Activated naive CD4-positive, alpha-beta T cell treated with anti-CD3 and anti-CD28 coated beads, Interleukin-2, amount 50 U/mL, for 24 hours (primary cell): ENCODE measurements at regions not wholly inside any gene's neighbourhood (a gene's known extent, or its start where the extent isn't known, plus 50 kb on each side); places are given as distances from the start of the nearest gene placed in this dataset.
"Not testable (repeated sequence)": the region's sequence is repeated elsewhere in the genome, so short reads cannot be mapped to it uniquely, and the experiment has no call there.

Source experiments
- H3K27ac Mint-ChIP-seq: one replicate; pipeline ENCODE4 v1.8.0; 2021; ENCODE audit warnings: mild to moderate bottlenecking, mixed read lengths
- H3K27me3 Mint-ChIP-seq: one replicate; pipeline ENCODE4 v1.8.0; 2021; ENCODE audit warnings: mixed read lengths
- H3K36me3 Mint-ChIP-seq: one replicate; pipeline ENCODE4 v1.8.0; 2021; ENCODE audit warnings: mixed read lengths
- H3K4me1 Mint-ChIP-seq: one replicate; pipeline ENCODE4 v1.8.0; 2021; ENCODE audit warnings: mixed read lengths
- H3K4me3 Mint-ChIP-seq: one replicate; pipeline ENCODE4 v1.8.0; 2021; ENCODE audit warnings: mild to moderate bottlenecking, mixed read lengths
- H3K9me3 Mint-ChIP-seq: one replicate; pipeline ENCODE4 v1.8.0; 2021; ENCODE audit warnings: mixed read lengths

- no peak overlapping the region for H3K4me3 Mint-ChIP-seq
- no peaks in the 10 kb centered on the region for H3K27me3 Mint-ChIP-seq
- no peaks in the 10 kb centered on the region for H3K4me1 Mint-ChIP-seq
- no peaks in the 10 kb centered on the region for H3K9me3 Mint-ChIP-seq
- no peak overlapping the region for H3K27ac Mint-ChIP-seq
- no peaks in the 10 kb centered on the region for H3K36me3 Mint-ChIP-seq
These were observed 534.7 kb downstream of the CDH10 start for GRCh38 chr5:24110004-24110615.

GRCh38 chr5:24112420-24112819 lies 532.4 kb downstream of the CDH10 start:
- H3K36me3 Mint-ChIP-seq = no peaks in the 10 kb centered on the region
- no peaks in the 10 kb centered on the region for H3K27me3 Mint-ChIP-seq
- H3K27ac Mint-ChIP-seq = no peak overlapping the region
- no peaks in the 10 kb centered on the region for H3K4me1 Mint-ChIP-seq
- no peak overlapping the region for H3K4me3 Mint-ChIP-seq
- H3K9me3 Mint-ChIP-seq = peaks cover 10% of the 10 kb centered on the region

- Mint-ChIP-seq H3K9me3 (peaks cover 21% of the 10 kb centered on the region), H3K4me3 (no peak overlapping the region), H3K36me3 (no peaks in the 10 kb centered on the region), H3K27me3 (no peaks in the 10 kb centered on the region), H3K27ac (no peak overlapping the region), H3K4me1 (no peaks in the 10 kb centered on the region)
These were observed 526.4 kb downstream of the CDH10 start for GRCh38 chr5:24118351-24118750.

GRCh38 chr5:24135536-24135935 lies 509.2 kb downstream of the CDH10 start:
- no peak overlapping the region for H3K27ac Mint-ChIP-seq
- H3K9me3 Mint-ChIP-seq = peaks cover 5% of the 10 kb centered on the region
- no peak overlapping the region for H3K4me3 Mint-ChIP-seq
- no peaks in the 10 kb centered on the region for H3K4me1 Mint-ChIP-seq
- no peaks in the 10 kb centered on the region for H3K36me3 Mint-ChIP-seq
- H3K27me3 Mint-ChIP-seq = no peaks in the 10 kb centered on the region

DNA sequence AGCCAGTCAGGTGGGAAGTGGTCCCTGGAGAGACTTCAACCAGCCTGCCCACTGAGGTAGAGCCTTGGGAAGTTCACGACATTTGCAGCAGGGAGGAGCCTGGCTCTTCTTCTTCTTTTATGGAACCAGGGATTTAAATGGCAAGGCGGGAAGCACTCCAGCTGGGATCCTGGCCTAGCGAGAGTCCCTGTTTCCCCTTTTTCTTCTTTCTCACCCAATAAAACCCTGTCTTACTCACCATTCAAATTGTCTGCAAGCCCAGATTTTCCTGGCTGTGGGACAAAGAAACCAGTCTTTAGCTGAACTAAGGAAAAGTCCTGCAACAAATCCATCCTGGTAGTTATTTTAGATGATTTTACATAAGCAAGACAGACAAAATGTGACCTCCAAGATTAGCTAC lies 503.7 kb downstream of the CDH10 start:
- H3K27me3 Mint-ChIP-seq = no peaks in the 10 kb centered on the region
- H3K4me1 Mint-ChIP-seq = no peaks in the 10 kb centered on the region
- H3K27ac Mint-ChIP-seq = no peak overlapping the region
- no peaks in the 10 kb centered on the region for H3K9me3 Mint-ChIP-seq
- H3K4me3 Mint-ChIP-seq = no peak overlapping the region
- H3K36me3 Mint-ChIP-seq = no peaks in the 10 kb centered on the region

DNA sequence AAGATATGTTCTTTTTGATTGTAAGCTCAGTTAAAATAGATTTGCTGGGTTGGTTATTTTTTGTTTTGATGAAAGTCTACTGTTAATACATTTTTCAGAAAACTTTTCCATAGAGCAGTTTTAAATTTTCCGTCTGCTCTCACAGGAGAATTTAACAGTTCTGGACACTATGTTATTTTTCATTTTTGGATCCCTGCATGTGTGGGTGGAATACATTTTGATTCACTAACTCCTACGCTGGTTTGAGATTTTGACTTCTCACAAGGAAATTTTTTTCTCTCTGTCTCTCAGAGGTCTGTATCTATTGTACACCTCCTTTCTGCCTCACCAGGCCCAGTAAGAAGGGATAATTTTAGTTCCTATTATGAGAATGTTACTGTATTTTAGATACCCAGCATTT lies 502.4 kb downstream of the CDH10 start:
- no peaks in the 10 kb centered on the region for H3K9me3 Mint-ChIP-seq
- H3K36me3 Mint-ChIP-seq = no peaks in the 10 kb centered on the region
- H3K27ac Mint-ChIP-seq = no peak overlapping the region
- no peaks in the 10 kb centered on the region for H3K4me1 Mint-ChIP-seq
- H3K4me3 Mint-ChIP-seq = no peak overlapping the region
- H3K27me3 Mint-ChIP-seq = no peaks in the 10 kb centered on the region

DNA sequence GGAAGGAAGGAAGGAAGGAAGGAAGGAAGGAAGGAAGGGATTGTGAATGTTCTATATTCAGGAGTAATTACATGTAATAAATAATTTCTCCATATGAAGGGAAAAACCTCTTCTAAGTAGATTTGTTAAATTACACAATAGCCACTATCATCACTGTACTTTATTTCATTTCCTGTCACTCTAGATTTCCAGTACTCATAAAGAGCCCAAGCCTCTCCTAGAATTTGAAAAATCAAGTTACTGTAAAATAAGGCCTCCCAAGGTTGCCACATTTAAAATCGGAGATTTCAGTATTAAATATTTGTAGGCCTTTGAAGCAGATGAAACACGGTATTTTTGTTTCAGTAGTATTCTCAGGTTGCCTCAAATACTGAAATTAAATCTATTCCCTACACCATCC lies 499.0 kb downstream of the CDH10 start:
- Mint-ChIP-seq H3K27ac (no peak overlapping the region), H3K9me3 (no peaks in the 10 kb centered on the region), H3K27me3 (no peaks in the 10 kb centered on the region), H3K36me3 (no peaks in the 10 kb centered on the region), H3K4me1 (no peaks in the 10 kb centered on the region), H3K4me3 (no peak overlapping the region)

DNA sequence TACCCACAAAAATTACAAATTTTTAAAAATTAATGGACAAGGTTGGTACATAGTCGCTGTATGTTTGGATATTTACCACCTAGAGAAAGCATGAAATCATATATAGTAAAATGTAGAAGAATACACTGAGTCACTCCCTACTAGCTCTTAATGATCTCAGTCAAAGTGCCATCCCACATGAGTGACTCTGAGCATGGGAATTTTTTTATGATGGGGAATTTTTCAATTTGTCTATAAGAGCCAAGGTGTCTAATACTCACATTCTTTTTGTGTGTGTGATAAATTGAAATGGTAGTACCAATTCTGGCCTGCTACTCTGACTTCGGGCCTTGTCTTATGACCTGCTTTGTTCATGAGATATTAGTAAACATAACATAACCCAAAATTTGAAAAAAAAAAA lies 483.2 kb downstream of the CDH10 start:
- Mint-ChIP-seq H3K36me3 (no peaks in the 10 kb centered on the region), H3K27me3 (no peaks in the 10 kb centered on the region), H3K27ac (no peak overlapping the region), H3K9me3 (peaks cover 11% of the 10 kb centered on the region), H3K4me3 (no peak overlapping the region), H3K4me1 (no peaks in the 10 kb centered on the region)

DNA sequence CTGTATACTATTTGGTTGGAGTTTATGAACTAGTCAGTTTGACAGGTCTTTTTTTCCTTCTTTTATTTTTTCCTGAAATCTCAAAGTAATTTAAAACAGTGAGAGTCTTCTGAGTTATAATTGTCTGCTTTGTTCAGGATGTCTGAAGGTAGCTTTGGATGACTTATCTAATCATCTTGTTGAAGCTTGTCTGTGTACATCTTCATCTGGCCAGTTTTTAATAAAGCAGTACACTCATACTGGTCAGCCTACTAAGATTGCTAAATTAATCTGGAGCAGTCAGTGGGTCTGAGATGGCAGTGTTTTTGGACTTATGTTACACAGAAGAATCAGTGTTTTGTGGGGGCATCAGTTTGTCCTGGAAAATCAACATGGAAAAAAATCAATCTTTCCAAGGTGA lies 482.4 kb downstream of the CDH10 start:
- Mint-ChIP-seq H3K27me3 (no peaks in the 10 kb centered on the region), H3K9me3 (peaks cover 3% of the 10 kb centered on the region), H3K4me1 (no peaks in the 10 kb centered on the region), H3K27ac (no peak overlapping the region), H3K4me3 (no peak overlapping the region), H3K36me3 (no peaks in the 10 kb centered on the region)

DNA sequence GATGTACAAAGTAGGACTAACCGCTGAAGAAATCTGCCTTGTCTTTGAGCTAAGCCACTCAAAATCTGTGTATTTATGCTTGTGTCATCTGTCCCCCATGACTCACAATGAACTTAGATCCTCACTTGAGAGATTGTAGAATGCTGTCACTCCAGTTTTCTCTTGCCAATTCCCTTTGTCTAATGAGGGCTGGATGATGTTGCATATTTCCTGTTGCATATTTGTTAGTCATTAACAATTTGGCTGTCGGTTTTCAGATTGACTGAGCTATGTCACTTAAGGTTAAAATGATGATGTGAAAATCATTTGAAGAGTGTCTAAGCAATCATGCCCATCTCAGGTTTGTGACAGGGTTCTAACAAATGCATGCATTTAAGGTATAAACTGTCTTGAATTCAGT lies 481.7 kb downstream of the CDH10 start:
- no peak overlapping the region for H3K4me3 Mint-ChIP-seq
- H3K9me3 Mint-ChIP-seq = peaks cover 8% of the 10 kb centered on the region
- H3K27ac Mint-ChIP-seq = no peak overlapping the region
- no peaks in the 10 kb centered on the region for H3K27me3 Mint-ChIP-seq
- no peaks in the 10 kb centered on the region for H3K4me1 Mint-ChIP-seq
- no peaks in the 10 kb centered on the region for H3K36me3 Mint-ChIP-seq

DNA sequence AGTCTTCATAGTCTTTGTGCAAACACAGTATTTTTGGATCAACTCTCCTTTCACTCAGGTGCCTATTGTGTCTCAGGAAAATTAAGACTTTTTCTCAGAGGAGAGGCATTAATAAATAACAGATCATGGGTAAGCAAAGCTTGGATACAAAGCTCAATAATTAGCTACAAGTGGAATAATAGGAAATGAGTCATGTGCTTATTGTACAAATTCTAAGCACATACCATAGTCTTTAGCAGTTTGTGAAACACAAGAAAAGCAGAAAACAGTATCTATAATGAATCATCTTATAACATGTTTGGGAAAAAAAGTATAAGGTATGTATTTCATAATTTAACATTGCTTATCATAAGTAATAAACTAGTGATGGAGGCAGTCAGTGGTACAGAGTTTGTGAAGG lies 477.0 kb downstream of the CDH10 start:
- Mint-ChIP-seq H3K4me3 (no peak overlapping the region), H3K4me1 (no peaks in the 10 kb centered on the region), H3K27ac (peak overlapping the region; percentile 46), H3K9me3 (peaks cover 15% of the 10 kb centered on the region), H3K27me3 (no peaks in the 10 kb centered on the region), H3K36me3 (no peaks in the 10 kb centered on the region)

GRCh38 chr5:24170026-24170425 lies 474.8 kb downstream of the CDH10 start:
- no peak overlapping the region for H3K27ac Mint-ChIP-seq

DNA sequence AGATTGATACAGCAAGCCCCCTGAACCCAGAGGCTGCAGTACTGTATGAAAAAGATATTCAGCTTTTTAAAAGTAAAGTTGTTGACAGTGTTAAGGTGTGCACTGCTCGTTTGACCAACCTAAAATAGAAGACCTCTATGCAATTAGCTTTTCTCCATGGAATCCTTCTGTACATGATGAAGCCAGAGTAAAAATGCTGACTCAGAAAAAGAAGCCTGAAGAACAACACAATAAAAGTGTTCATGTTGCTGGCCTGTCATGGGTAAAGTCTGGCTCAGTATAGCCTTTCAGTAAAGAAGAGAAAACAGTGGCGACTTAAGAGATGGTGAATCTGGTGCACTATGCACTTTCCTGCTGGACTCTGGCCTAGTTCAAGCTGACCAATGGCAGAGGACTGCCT lies 473.8 kb downstream of the CDH10 start:
- H3K36me3 Mint-ChIP-seq = not testable (repeated sequence)

More at GRCh38 chr5:24170026-24170425, 474.8 kb downstream of the CDH10 start:
- Mint-ChIP-seq H3K27me3 (no peaks in the 10 kb centered on the region), H3K9me3 (peaks cover 15% of the 10 kb centered on the region), H3K4me1 (no peaks in the 10 kb centered on the region), H3K36me3 (no peaks in the 10 kb centered on the region), H3K4me3 (no peak overlapping the region)

DNA sequence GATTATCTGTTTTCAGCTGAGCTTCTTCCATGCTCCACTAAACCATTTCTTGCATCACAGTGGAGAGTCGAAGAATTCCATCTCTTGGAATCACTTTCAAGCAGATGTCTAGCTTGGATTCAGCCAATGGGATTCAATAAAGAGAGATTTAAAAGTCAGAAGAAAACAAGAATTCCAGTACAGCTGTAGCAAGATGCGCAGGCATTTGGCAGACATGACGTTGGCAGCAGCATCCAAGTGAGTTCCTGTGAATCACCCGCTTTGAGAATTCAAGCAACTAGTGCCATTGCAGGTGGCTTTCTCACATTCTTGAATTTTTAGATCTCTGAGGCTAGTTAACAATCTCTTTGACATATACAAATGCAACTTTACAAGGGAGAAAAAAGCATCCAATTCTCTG lies 467.0 kb downstream of the CDH10 start:
- Mint-ChIP-seq H3K27me3 (no peaks in the 10 kb centered on the region), H3K4me1 (no peaks in the 10 kb centered on the region), H3K9me3 (peaks cover 5% of the 10 kb centered on the region), H3K27ac (no peak overlapping the region), H3K36me3 (no peaks in the 10 kb centered on the region), H3K4me3 (no peak overlapping the region)

More for the DNA sequence above, 473.8 kb downstream of the CDH10 start:
- not testable (repeated sequence) for H3K4me1 Mint-ChIP-seq, H3K27me3 Mint-ChIP-seq, H3K27ac Mint-ChIP-seq, H3K4me3 Mint-ChIP-seq
- H3K9me3 Mint-ChIP-seq = peaks cover 15% of the 10 kb centered on the region

DNA sequence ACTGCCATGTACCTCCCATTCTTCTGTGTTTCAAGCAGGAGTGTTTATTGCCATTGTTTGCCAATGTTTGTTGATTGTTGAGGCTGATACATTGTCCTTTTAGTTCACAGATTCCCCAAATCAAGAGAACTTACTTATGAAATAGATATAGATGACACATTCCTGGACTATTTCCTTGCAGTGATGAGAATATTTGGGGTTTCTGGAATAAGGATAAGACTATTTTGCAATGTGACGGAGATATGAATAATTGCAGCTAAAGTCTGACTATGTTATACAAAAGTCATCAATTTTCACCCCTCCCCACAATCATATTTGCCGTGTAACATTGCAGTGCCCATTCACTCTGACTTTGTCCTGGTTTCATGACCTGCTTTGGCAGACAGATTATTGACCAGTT lies 460.8 kb downstream of the CDH10 start:
- no peaks in the 10 kb centered on the region for H3K27me3 Mint-ChIP-seq
- peaks cover 12% of the 10 kb centered on the region for H3K9me3 Mint-ChIP-seq
- no peak overlapping the region for H3K4me3 Mint-ChIP-seq
- H3K4me1 Mint-ChIP-seq = no peaks in the 10 kb centered on the region
- no peaks in the 10 kb centered on the region for H3K36me3 Mint-ChIP-seq
- no peak overlapping the region for H3K27ac Mint-ChIP-seq

- H3K4me3 Mint-ChIP-seq = no peak overlapping the region
- no peaks in the 10 kb centered on the region for H3K4me1 Mint-ChIP-seq
- H3K27ac Mint-ChIP-seq = no peak overlapping the region
- no peaks in the 10 kb centered on the region for H3K27me3 Mint-ChIP-seq
- H3K9me3 Mint-ChIP-seq = peaks cover 7% of the 10 kb centered on the region
- H3K36me3 Mint-ChIP-seq = no peaks in the 10 kb centered on the region
These were observed 456.4 kb downstream of the CDH10 start for GRCh38 chr5:24188216-24188925.

DNA sequence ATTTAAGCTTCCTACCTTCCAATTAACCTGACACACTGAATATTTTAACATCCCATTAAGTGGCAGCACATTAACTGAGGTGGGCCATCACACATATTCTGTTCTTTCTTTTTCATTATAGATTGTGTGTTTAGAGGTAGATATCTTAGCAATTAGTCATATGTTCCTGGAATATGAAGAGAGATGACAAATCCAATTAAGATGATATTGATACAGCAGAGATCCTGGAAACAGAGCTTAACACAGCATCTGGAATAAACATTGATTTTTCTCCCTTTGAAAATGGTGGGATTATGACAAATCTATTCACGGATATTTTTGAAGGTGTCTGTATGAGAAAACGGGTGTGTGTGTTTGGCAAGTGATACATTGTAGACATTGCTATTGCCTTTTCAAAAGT lies 448.0 kb downstream of the CDH10 start:
- H3K9me3 Mint-ChIP-seq = peaks cover 4% of the 10 kb centered on the region
- no peak overlapping the region for H3K4me3 Mint-ChIP-seq
- H3K4me1 Mint-ChIP-seq = no peaks in the 10 kb centered on the region
- no peaks in the 10 kb centered on the region for H3K27me3 Mint-ChIP-seq
- H3K36me3 Mint-ChIP-seq = no peaks in the 10 kb centered on the region
- H3K27ac Mint-ChIP-seq = no peak overlapping the region
